Smooth muscle cell (in vitro differentiated cells): ENCODE measurements at regions not wholly inside any gene's neighbourhood (a gene's known extent, or its start where the extent isn't known, plus 50 kb on each side); places are given as distances from the start of the nearest gene placed in this dataset.

Experiments
- DNase-seq: peaks from one replicate; lab custom pipeline; 2025; ENCODE audit not compliant: unreplicated experiment; lab: John Stamatoyannopoulos, UW
- H2AFZ ChIP-seq: fragments of 200-600 bp; sonication (generic); 2 replicates; pipeline ENCODE4 v1.6.0; 2016; ENCODE audit warnings: antibody characterized with exemption, low read depth, mild to moderate bottlenecking
- H3F3A ChIP-seq: fragments of 200-600 bp; sonication (generic); 2 replicates; pipeline ENCODE4 v1.6.0; 2017; ENCODE audit warnings: antibody characterized with exemption, low read depth
- H3K27ac ChIP-seq: fragments of 200-600 bp; sonication (generic); 2 replicates; pipeline ENCODE4 v1.5.1; 2016; ENCODE audit warnings: low read depth, mild to moderate bottlenecking
- H3K27me3 ChIP-seq: fragments of 200-600 bp; sonication (generic); 2 replicates; pipeline ENCODE4 v1.6.1; 2016; ENCODE audit warnings: low read depth, mild to moderate bottlenecking
- H3K36me3 ChIP-seq: fragments of 200-600 bp; sonication (generic); 2 replicates; pipeline ENCODE4 v1.5.1; 2016; ENCODE audit warnings: low read depth
- H3K4me1 ChIP-seq: fragments of 200-600 bp; sonication (generic); 2 replicates; pipeline ENCODE4 v1.5.1; 2016; ENCODE audit warnings: low read depth
- H3K4me2 ChIP-seq: fragments of 200-600 bp; sonication (generic); 2 replicates; pipeline ENCODE4 v1.6.0; 2016; ENCODE audit warnings: mild to moderate bottlenecking
- H3K4me3 ChIP-seq: fragments of 200-600 bp; sonication (generic); 2 replicates; pipeline ENCODE4 v1.5.1; 2016; ENCODE audit warnings: mild to moderate bottlenecking
- H3K79me2 ChIP-seq: fragments of 200-600 bp; sonication (generic); 2 replicates; pipeline ENCODE4 v1.6.0; 2016; ENCODE audit warnings: low read depth, mild to moderate bottlenecking
- H3K9ac ChIP-seq: fragments of 200-600 bp; sonication (generic); 2 replicates; pipeline ENCODE4 v1.6.0; 2016; ENCODE audit warnings: low read depth
- H3K9me3 ChIP-seq: fragments of 200-600 bp; sonication (generic); replicated peaks from 2 replicates; pipeline ENCODE4 v1.5.1; 2016; ENCODE audit warnings: low read depth
- H4K20me1 ChIP-seq: fragments of 200-600 bp; sonication (generic); 2 replicates; pipeline ENCODE4 v1.6.0; 2016; ENCODE audit warnings: low read depth
- WGBS: methylation state at CpG from one replicate; pipeline ENCODE4 v1.1.7; 2016; ENCODE audit warnings: low lambda C conversion rate; 5-methylcytosine and 5-hydroxymethylcytosine counted together
- TF ChIP-seq, protein P1 (sequence below): fragments of 200-600 bp; sonication (generic); IDR thresholded peaks from 2 replicates; pipeline ENCODE4 v1.5.1; 2017; ENCODE audit warnings: borderline replicate concordance, mild to moderate bottlenecking, antibody characterized with exemption; ENCODE audit not compliant: insufficient read depth, poor library complexity, severe bottlenecking

- Histone ChIP-seq H3K79me2 (no peaks in the 10 kb centered on the region), H3K4me2 (no peak overlapping the region), H3K4me3 (no peak overlapping the region), H3K9me3 (no peaks in the 10 kb centered on the region), H3K4me1 (no peaks in the 10 kb centered on the region), H3K27ac (no peak overlapping the region), H3K27me3 (no peaks in the 10 kb centered on the region), H3K9ac (no peak overlapping the region), H3F3A (no peaks in the 10 kb centered on the region), H3K36me3 (no peaks in the 10 kb centered on the region), H2AFZ (no peak overlapping the region), H4K20me1 (no peaks in the 10 kb centered on the region)
- TF ChIP-seq, protein P1, sequence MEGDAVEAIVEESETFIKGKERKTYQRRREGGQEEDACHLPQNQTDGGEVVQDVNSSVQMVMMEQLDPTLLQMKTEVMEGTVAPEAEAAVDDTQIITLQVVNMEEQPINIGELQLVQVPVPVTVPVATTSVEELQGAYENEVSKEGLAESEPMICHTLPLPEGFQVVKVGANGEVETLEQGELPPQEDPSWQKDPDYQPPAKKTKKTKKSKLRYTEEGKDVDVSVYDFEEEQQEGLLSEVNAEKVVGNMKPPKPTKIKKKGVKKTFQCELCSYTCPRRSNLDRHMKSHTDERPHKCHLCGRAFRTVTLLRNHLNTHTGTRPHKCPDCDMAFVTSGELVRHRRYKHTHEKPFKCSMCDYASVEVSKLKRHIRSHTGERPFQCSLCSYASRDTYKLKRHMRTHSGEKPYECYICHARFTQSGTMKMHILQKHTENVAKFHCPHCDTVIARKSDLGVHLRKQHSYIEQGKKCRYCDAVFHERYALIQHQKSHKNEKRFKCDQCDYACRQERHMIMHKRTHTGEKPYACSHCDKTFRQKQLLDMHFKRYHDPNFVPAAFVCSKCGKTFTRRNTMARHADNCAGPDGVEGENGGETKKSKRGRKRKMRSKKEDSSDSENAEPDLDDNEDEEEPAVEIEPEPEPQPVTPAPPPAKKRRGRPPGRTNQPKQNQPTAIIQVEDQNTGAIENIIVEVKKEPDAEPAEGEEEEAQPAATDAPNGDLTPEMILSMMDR = no peak
- WGBS = 62% methylated on average over 2 of the region's 2 CpGs
- no peak for DNase-seq
Measured at GRCh38 chr15:94110476-94111130, 120.8 kb upstream of the MCTP2 start.

- Histone ChIP-seq H3K27ac (no peak overlapping the region), H3K36me3 (no peaks in the 10 kb centered on the region), H3F3A (no peaks in the 10 kb centered on the region), H3K4me1 (no peaks in the 10 kb centered on the region), H3K4me3 (no peak overlapping the region), H2AFZ (no peak overlapping the region), H4K20me1 (no peaks in the 10 kb centered on the region), H3K9ac (no peak overlapping the region), H3K27me3 (no peaks in the 10 kb centered on the region), H3K4me2 (no peak overlapping the region), H3K9me3 (no peaks in the 10 kb centered on the region), H3K79me2 (no peaks in the 10 kb centered on the region)
- DNase-seq = no peak
- TF ChIP-seq, protein P1 = no peak
- 94% methylated on average over 2 of the region's 2 CpGs for WGBS
Measured at GRCh38 chr15:94107652-94108051, 123.7 kb upstream of the MCTP2 start.

GRCh38 chr15:94105760-94106159, 125.6 kb upstream of the MCTP2 start:
- WGBS = 76% methylated on average over 4 of the region's 4 CpGs

More at GRCh38 chr15:94105760-94106159, 125.6 kb upstream of the MCTP2 start:
- Histone ChIP-seq H4K20me1 (no peaks in the 10 kb centered on the region), H3F3A (no peaks in the 10 kb centered on the region), H3K4me2 (no peak overlapping the region), H3K4me3 (no peak overlapping the region), H2AFZ (no peak overlapping the region), H3K27ac (no peak overlapping the region), H3K36me3 (no peaks in the 10 kb centered on the region), H3K9ac (no peak overlapping the region), H3K4me1 (no peaks in the 10 kb centered on the region), H3K79me2 (no peaks in the 10 kb centered on the region), H3K27me3 (no peaks in the 10 kb centered on the region), H3K9me3 (no peaks in the 10 kb centered on the region)
- TF ChIP-seq, protein P1 = no peak
- no peak for DNase-seq
